Esophagus squamous epithelium (tissue), 5 donors: ENCODE measurements at regions not wholly inside any gene's neighbourhood (a gene's known extent, or its start where the extent isn't known, plus 50 kb on each side); places are given as distances from the start of the nearest gene placed in this dataset.
"Not testable (repeated sequence)": the region's sequence is repeated elsewhere in the genome, so short reads cannot be mapped to it uniquely, and the experiment has no call there.

Experiments used
- DNase-seq: peaks from one replicate; lab custom pipeline; 2025; lab: John Stamatoyannopoulos, UW
- H3K27ac ChIP-seq, 4 donors: fragments of 200-600 bp; sonication (generic); one replicate each; pipeline ENCODE4 v1.5.1; 2016 to 2019; ENCODE audit warnings: mild to moderate bottlenecking in 1 of 4
- H3K27me3 ChIP-seq, 4 donors: fragments of 200-600 bp; sonication (generic); 1 replicate in 3 of 4; 2 replicates in 1 of 4; pipeline versions ENCODE4 v1.5.1 to v1.6.0; 2017 to 2021; ENCODE audit warnings: antibody characterized with exemption in 1 of 4
- H3K36me3 ChIP-seq, 3 donors: fragments of 200-600 bp; sonication (generic); one replicate each; pipeline ENCODE4 v1.5.1; 2016 to 2019
- H3K4me1 ChIP-seq, 3 donors: fragments of 200-600 bp; sonication (generic); one replicate each; pipeline ENCODE4 v1.5.1; 2017 to 2019
- H3K4me3 ChIP-seq, 4 donors: fragments of 200-600 bp; sonication (generic); 1 replicate in 3 of 4; 2 replicates in 1 of 4; pipeline ENCODE4 v1.5.1; 2016 to 2019; ENCODE audit warnings: mild to moderate bottlenecking in 2 of 4, moderate library complexity in 1 of 4
- H3K9me3 ChIP-seq, 3 donors: fragments of 200-600 bp; sonication (generic); one replicate each; pipeline ENCODE4 v1.5.1; 2016 to 2019
- CTCF ChIP-seq, 6 experiments: fragments of 450-650 bp in 4 of 6; fragments of 200-600 bp in 2 of 6; sonication (generic) in 2 of 6; IDR thresholded peaks; one replicate each; pipeline ENCODE4 v1.5.1; 2016 to 2019; ENCODE audit warnings: antibody characterized with exemption in 6 of 6, mild to moderate bottlenecking in 4 of 6, moderate library complexity in 4 of 6
- POLR2A ChIP-seq, 4 donors: fragments of 450-650 bp; IDR thresholded peaks; one replicate each; pipeline ENCODE4 v1.6.1; 2017; ENCODE audit warnings: antibody characterized with exemption in 4 of 4, mild to moderate bottlenecking in 4 of 4, moderate library complexity in 3 of 4
- WGBS, 2 donors: methylation state at CpG; one replicate each; pipeline ENCODE4 v1.1.5; 2018; 5-methylcytosine and 5-hydroxymethylcytosine counted together
- intact Hi-C: fragments of 100-400 bp; cut with DNase I; formaldehyde crosslinking; loops from one replicate; pipeline ENCODE4 v1.15.0; 2022
- donor health status: DM: yes; HTN: yes; CAD: no.

- Histone ChIP-seq H3K4me1 (no peaks in the 10 kb centered on the region), H3K27ac (no peak overlapping the region), H3K36me3 (no peaks in the 10 kb centered on the region), H3K4me3 (no peak overlapping the region), H3K9me3 (peaks cover 0 to 16% (median 9%) of the 10 kb centered on the region in 3 donors), H3K27me3 (no peaks in the 10 kb centered on the region)
- intact Hi-C loops: no loop called here
- TF ChIP-seq CTCF (IDR thresholded peaks at IDR 0.05) (no peak), POLR2A (IDR thresholded peaks at IDR 0.05) (no peak)
- DNase-seq: no peak
These were observed 112.5 kb upstream of the SKAP2 start for GRCh38 chr7:26976840-26977239.

GRCh38 chr7:26971924-26972323, 107.5 kb upstream of the SKAP2 start:
- DNase-seq, H3K36me3 ChIP-seq, H3K27ac ChIP-seq, H3K4me1 ChIP-seq, intact Hi-C loops, H3K4me3 ChIP-seq, H3K27me3 ChIP-seq: not testable (repeated sequence)
- 87 to 94% methylated on average over 2 of the region's 2 CpGs for WGBS, 2 donors
- H3K9me3 ChIP-seq: peaks cover 0 to 25% (median 9%) of the 10 kb centered on the region in 3 donors

GRCh38 chr7:26965724-26966123, 101.3 kb upstream of the SKAP2 start:
- no peaks in the 10 kb centered on the region for H3K27me3 ChIP-seq
- no peak overlapping the region for H3K4me3 ChIP-seq
- TF ChIP-seq CTCF (IDR thresholded peaks at IDR 0.05) (no peak), POLR2A (IDR thresholded peaks at IDR 0.05) (no peak)
- intact Hi-C loops: no loop called here
- WGBS, 2 donors: 86 to 93% methylated on average over 3 of the region's 3 CpGs
- H3K9me3 ChIP-seq: no peaks in the 10 kb centered on the region
- DNase-seq: no peak
- no peaks in the 10 kb centered on the region for H3K36me3 ChIP-seq
- H3K27ac ChIP-seq: no peak overlapping the region
- H3K4me1 ChIP-seq: no peaks in the 10 kb centered on the region

- Histone ChIP-seq H3K4me3 (no peak overlapping the region), H3K27me3 (no peaks in the 10 kb centered on the region), H3K27ac (no peak overlapping the region), H3K4me1 (peaks cover 0 to 2% (median 0%) of the 10 kb centered on the region in 3 donors), H3K36me3 (no peaks in the 10 kb centered on the region), H3K9me3 (no peaks in the 10 kb centered on the region)
- no peak for DNase-seq
- TF ChIP-seq CTCF (IDR thresholded peaks at IDR 0.05): no peak
- TF ChIP-seq POLR2A (IDR thresholded peaks at IDR 0.05): no peak
- WGBS, 2 donors: 65 to 73% methylated on average over 2 of the region's 2 CpGs
- intact Hi-C loops: no loop called here
These were observed 99.9 kb upstream of the SKAP2 start for GRCh38 chr7:26964156-26964808.

- Histone ChIP-seq H3K4me1 (peaks cover 0 to 6% (median 0%) of the 10 kb centered on the region in 3 donors), H3K36me3 (no peaks in the 10 kb centered on the region), H3K27ac (no peak overlapping the region), H3K9me3 (no peaks in the 10 kb centered on the region), H3K27me3 (no peaks in the 10 kb centered on the region), H3K4me3 (no peak overlapping the region)
- intact Hi-C loops: no loop called here
- 23 to 61% methylated on average over 3 of the region's 3 CpGs for WGBS, 2 donors
- DNase-seq: no peak
- TF ChIP-seq CTCF (IDR thresholded peaks at IDR 0.05) (no peak), POLR2A (IDR thresholded peaks at IDR 0.05) (no peak)
These were observed 94.9 kb upstream of the SKAP2 start for GRCh38 chr7:26959290-26959689.

- 29 to 50% methylated on average over 5 of the region's 5 CpGs for whole genome bisulfite sequencing, 2 donors
- intact Hi-C loops: no loop called here
- Histone ChIP-seq H3K36me3 (no peaks in the 10 kb centered on the region), H3K4me1 (peaks cover 0 to 6% (median 0%) of the 10 kb centered on the region in 3 donors), H3K9me3 (no peaks in the 10 kb centered on the region), H3K4me3 (no peak overlapping the region), H3K27me3 (peaks cover 0 to 1% (median 0%) of the 10 kb centered on the region in 4 donors), H3K27ac (no peak overlapping the region)
- DNase-seq: no peak
- TF ChIP-seq CTCF (IDR thresholded peaks at IDR 0.05): no peak
- no peak for TF ChIP-seq POLR2A (IDR thresholded peaks at IDR 0.05)
These were observed 94.4 kb upstream of the SKAP2 start for GRCh38 chr7:26958834-26959233.
